ENCODE measurements at regions not wholly inside any gene's neighbourhood (a gene's known extent, or its start where the extent isn't known, plus 50 kb on each side); places are given as distances from the start of the nearest gene placed in this dataset.

- H3K4me1 ChIP-seq (ENCODE audit: insufficient read depth, insufficient read length) = no peaks in the 10 kb centered on the region
- TF ChIP-seq SUZ12 (IDR thresholded peaks at IDR 0.05; ENCODE audit: extremely low read depth, insufficient read depth, insufficient read length) = no peak
- H3K36me3 ChIP-seq (ENCODE audit: insufficient read depth, insufficient read length, low read length) = no peaks in the 10 kb centered on the region
- H3K9me3 ChIP-seq (ENCODE audit: insufficient read depth, low read length) = no peaks in the 10 kb centered on the region
- H3K4me3 ChIP-seq (ENCODE audit: insufficient read length, low read depth) = no peak overlapping the region
- no peaks in the 10 kb centered on the region for H3K27me3 ChIP-seq (ENCODE audit: insufficient read depth, insufficient read length)
- no peak overlapping the region for H3K9ac ChIP-seq (ENCODE audit: insufficient read length, low read depth)
- DNase-seq (ENCODE audit: low read depth, low spot score) = no peak
Measured at GRCh38 chr12:83335748-83336147, 649.0 kb downstream of the TMTC2 start.

GRCh38 chr12:83326666-83327065 lies 640.0 kb downstream of the TMTC2 start:
- TF ChIP-seq YY1 (IDR thresholded peaks at IDR 0.05; ENCODE audit: insufficient read depth, insufficient read length) (no peak), SUZ12 (IDR thresholded peaks at IDR 0.05; ENCODE audit: extremely low read depth, insufficient read depth, insufficient read length) (no peak), ZNF274 (IDR thresholded peaks at IDR 0.05; ENCODE audit: low read depth, low read length) (no peak)
- no peaks in the 10 kb centered on the region for H3K4me1 ChIP-seq (ENCODE audit: insufficient read depth, insufficient read length)
- no peaks in the 10 kb centered on the region for H3K9me3 ChIP-seq (ENCODE audit: insufficient read depth, low read length)
- no peaks in the 10 kb centered on the region for H3K36me3 ChIP-seq (ENCODE audit: insufficient read depth, insufficient read length, low read length)
- DNase-seq (ENCODE audit: low read depth, low spot score) = no peak
- H3K4me3 ChIP-seq (ENCODE audit: insufficient read length, low read depth) = no peak overlapping the region
- H3K27me3 ChIP-seq (ENCODE audit: insufficient read depth, insufficient read length) = no peaks in the 10 kb centered on the region
- H3K9ac ChIP-seq (ENCODE audit: insufficient read length, low read depth) = no peak overlapping the region

GRCh38 chr12:83323866-83324265 lies 637.2 kb downstream of the TMTC2 start:
- H3K4me3 ChIP-seq (ENCODE audit: insufficient read length, low read depth) = no peak overlapping the region
- H3K36me3 ChIP-seq (ENCODE audit: insufficient read depth, insufficient read length, low read length) = no peaks in the 10 kb centered on the region
- no peak for DNase-seq (ENCODE audit: low read depth, low spot score)
- no peak overlapping the region for H3K9ac ChIP-seq (ENCODE audit: insufficient read length, low read depth)
- H3K9me3 ChIP-seq (ENCODE audit: insufficient read depth, low read length) = no peaks in the 10 kb centered on the region
- TF ChIP-seq SUZ12 (IDR thresholded peaks at IDR 0.05; ENCODE audit: extremely low read depth, insufficient read depth, insufficient read length) = no peak
- no peak for TF ChIP-seq ZNF274 (IDR thresholded peaks at IDR 0.05; ENCODE audit: low read depth, low read length)
- no peak for TF ChIP-seq YY1 (IDR thresholded peaks at IDR 0.05; ENCODE audit: insufficient read depth, insufficient read length)
- H3K4me1 ChIP-seq (ENCODE audit: insufficient read depth, insufficient read length) = no peaks in the 10 kb centered on the region
- no peaks in the 10 kb centered on the region for H3K27me3 ChIP-seq (ENCODE audit: insufficient read depth, insufficient read length)

- Histone ChIP-seq H3K9me3 (ENCODE audit: insufficient read depth, low read length) (no peaks in the 10 kb centered on the region), H3K4me3 (ENCODE audit: insufficient read length, low read depth) (no peak overlapping the region), H3K9ac (ENCODE audit: insufficient read length, low read depth) (no peak overlapping the region), H3K4me1 (ENCODE audit: insufficient read depth, insufficient read length) (no peaks in the 10 kb centered on the region), H3K27me3 (ENCODE audit: insufficient read depth, insufficient read length) (no peaks in the 10 kb centered on the region), H3K36me3 (ENCODE audit: insufficient read depth, insufficient read length, low read length) (no peaks in the 10 kb centered on the region)
- DNase-seq (ENCODE audit: low read depth, low spot score) = no peak
- no peak for TF ChIP-seq SUZ12 (IDR thresholded peaks at IDR 0.05; ENCODE audit: extremely low read depth, insufficient read depth, insufficient read length)
- TF ChIP-seq YY1 (IDR thresholded peaks at IDR 0.05; ENCODE audit: insufficient read depth, insufficient read length) = no peak
- TF ChIP-seq ZNF274 (IDR thresholded peaks at IDR 0.05; ENCODE audit: low read depth, low read length) = no peak
Measured at GRCh38 chr12:83322809-83323208, 636.1 kb downstream of the TMTC2 start.

GRCh38 chr12:83321971-83322370 lies 635.3 kb downstream of the TMTC2 start:
- Histone ChIP-seq H3K4me1 (ENCODE audit: insufficient read depth, insufficient read length) (no peaks in the 10 kb centered on the region), H3K4me3 (ENCODE audit: insufficient read length, low read depth) (no peak overlapping the region), H3K9me3 (ENCODE audit: insufficient read depth, low read length) (no peaks in the 10 kb centered on the region), H3K27me3 (ENCODE audit: insufficient read depth, insufficient read length) (no peaks in the 10 kb centered on the region), H3K9ac (ENCODE audit: insufficient read length, low read depth) (no peak overlapping the region), H3K36me3 (ENCODE audit: insufficient read depth, insufficient read length, low read length) (no peaks in the 10 kb centered on the region)
- no peak for DNase-seq (ENCODE audit: low read depth, low spot score)
- TF ChIP-seq SUZ12 (IDR thresholded peaks at IDR 0.05; ENCODE audit: extremely low read depth, insufficient read depth, insufficient read length) = no peak
- no peak for TF ChIP-seq ZNF274 (IDR thresholded peaks at IDR 0.05; ENCODE audit: low read depth, low read length)
- TF ChIP-seq YY1 (IDR thresholded peaks at IDR 0.05; ENCODE audit: insufficient read depth, insufficient read length) = no peak

- DNase-seq (ENCODE audit: low read depth, low spot score) = no peak
- no peaks in the 10 kb centered on the region for H3K36me3 ChIP-seq (ENCODE audit: insufficient read depth, insufficient read length, low read length)
- H3K27me3 ChIP-seq (ENCODE audit: insufficient read depth, insufficient read length) = no peaks in the 10 kb centered on the region
- H3K4me1 ChIP-seq (ENCODE audit: insufficient read depth, insufficient read length) = no peaks in the 10 kb centered on the region
- TF ChIP-seq SUZ12 (IDR thresholded peaks at IDR 0.05; ENCODE audit: extremely low read depth, insufficient read depth, insufficient read length) (no peak), YY1 (IDR thresholded peaks at IDR 0.05; ENCODE audit: insufficient read depth, insufficient read length) (no peak), ZNF274 (IDR thresholded peaks at IDR 0.05; ENCODE audit: low read depth, low read length) (no peak)
- no peak overlapping the region for H3K4me3 ChIP-seq (ENCODE audit: insufficient read length, low read depth)
- no peak overlapping the region for H3K9ac ChIP-seq (ENCODE audit: insufficient read length, low read depth)
- no peaks in the 10 kb centered on the region for H3K9me3 ChIP-seq (ENCODE audit: insufficient read depth, low read length)
Measured at GRCh38 chr12:83320350-83320749, 633.6 kb downstream of the TMTC2 start.

- H3K4me3 ChIP-seq (ENCODE audit: insufficient read length, low read depth) = no peak overlapping the region
- H3K9ac ChIP-seq (ENCODE audit: insufficient read length, low read depth) = no peak overlapping the region
- no peaks in the 10 kb centered on the region for H3K27me3 ChIP-seq (ENCODE audit: insufficient read depth, insufficient read length)
- DNase-seq (ENCODE audit: low read depth, low spot score) = no peak
- TF ChIP-seq ZNF274 (IDR thresholded peaks at IDR 0.05; ENCODE audit: low read depth, low read length) (no peak), YY1 (IDR thresholded peaks at IDR 0.05; ENCODE audit: insufficient read depth, insufficient read length) (no peak), SUZ12 (IDR thresholded peaks at IDR 0.05; ENCODE audit: extremely low read depth, insufficient read depth, insufficient read length) (no peak)
- no peaks in the 10 kb centered on the region for H3K36me3 ChIP-seq (ENCODE audit: insufficient read depth, insufficient read length, low read length)
- no peaks in the 10 kb centered on the region for H3K4me1 ChIP-seq (ENCODE audit: insufficient read depth, insufficient read length)
- no peaks in the 10 kb centered on the region for H3K9me3 ChIP-seq (ENCODE audit: insufficient read depth, low read length)
Measured at GRCh38 chr12:83318386-83319098, 631.8 kb downstream of the TMTC2 start.
